Panc1 (cell line): ENCODE measurements at regions not wholly inside any gene's neighbourhood (a gene's known extent, or its start where the extent isn't known, plus 50 kb on each side); places are given as distances from the start of the nearest gene placed in this dataset.

Experiments
- ATAC-seq: fragments of 200-7000 bp; cut with Tn5 transposase; 2 replicates; pipeline ENCODE4 v1.9.1; 2020; ENCODE audit warnings: mild to moderate bottlenecking, moderate library complexity
- BruUV-seq: library from RNA; stranded (reverse); fragments of 400-500 nt; replicated peaks from 2 replicates; lab custom pipeline; 2021; lab: Mats Ljungman, UMichigan
- CTCF ChIA-PET: fragments of 300-600 bp; sonication (Branson Sonifier 250); formaldehyde crosslinking; loops from one replicate; lab custom pipeline; 2022; ENCODE audit warnings: antibody characterized with exemption; lab: Charles Lee
- POLR2A ChIA-PET: fragments of 300-600 bp; sonication (Branson Sonifier 250); formaldehyde crosslinking; loops from one replicate; lab custom pipeline; 2022; ENCODE audit warnings: antibody characterized with exemption; lab: Charles Lee
- DNase-seq: peaks from one replicate; pipeline ENCODE4 v3.0.0-alpha.2; 2010; ENCODE audit warnings: low read depth, low spot score
- H3K27ac ChIP-seq: 2 replicates; pipeline ENCODE4 v1.5.1; 2011; ENCODE audit warnings: mild to moderate bottlenecking, low read length, inconsistent platforms
- H3K27me3 ChIP-seq: fragments of 200-500 bp; sonication (Bioruptor generic); 2 replicates; pipeline ENCODE4 v1.6.0; 2014; ENCODE audit warnings: low read length, inconsistent platforms; ENCODE audit not compliant: control insufficient read depth, insufficient read depth
- H3K36me3 ChIP-seq: fragments of 200-500 bp; sonication (Bioruptor generic); 2 replicates; pipeline ENCODE4 v1.5.1; 2014; ENCODE audit warnings: inconsistent platforms, mild to moderate bottlenecking, low read length, moderate library complexity; ENCODE audit not compliant: control insufficient read depth, insufficient read depth
- H3K4me1 ChIP-seq: 2 replicates; pipeline ENCODE4 v1.5.1; 2011; ENCODE audit warnings: inconsistent platforms, mild to moderate bottlenecking, low read length, moderate library complexity; ENCODE audit not compliant: control insufficient read depth, insufficient read depth
- H3K4me3 ChIP-seq, 2 experiments: 2 replicates each; pipeline ENCODE4 v1.5.1; 2011 to 2012; ENCODE audit warnings: low read depth in 2 of 2, low read length in 2 of 2, mild to moderate bottlenecking in 2 of 2, inconsistent platforms in 1 of 2, moderate library complexity in 1 of 2
- H3K9me3 ChIP-seq: fragments of 200-500 bp; sonication (Bioruptor generic); 2 replicates; pipeline ENCODE4 v1.5.1; 2014; ENCODE audit warnings: low read depth, mild to moderate bottlenecking, inconsistent platforms, low read length, moderate library complexity; ENCODE audit not compliant: control insufficient read depth, insufficient read depth
- CTCF ChIP-seq: fragments of 450-650 bp; IDR thresholded peaks from 2 replicates; pipeline ENCODE4 v1.5.1; 2017; ENCODE audit warnings: mild to moderate bottlenecking
- POLR2AphosphoS5 ChIP-seq: IDR thresholded peaks from 2 replicates; pipeline ENCODE4 v1.6.1; 2012; ENCODE audit warnings: mild to moderate bottlenecking, low read depth, low read length, moderate library complexity
- SIN3A ChIP-seq: IDR thresholded peaks from 2 replicates; pipeline ENCODE4 v1.6.1; 2012; ENCODE audit warnings: low read depth, mild to moderate bottlenecking, low read length, moderate library complexity, borderline replicate concordance; ENCODE audit not compliant: insufficient read depth
- TCF7L2 ChIP-seq: IDR thresholded peaks from 2 replicates; pipeline ENCODE4 v1.6.1; 2011; ENCODE audit warnings: mild to moderate bottlenecking, low read depth, low read length, inconsistent platforms
- in situ Hi-C: cut with HindIII; loops from 2 replicates; pipeline ENCODE4 v1.10.0; 2016; ENCODE audit warnings: low sequenced_read_pairs, low pct_unique_long_range_greater_than_20kb
- intact Hi-C: fragments of 100-400 bp; cut with micrococcal nuclease; formaldehyde crosslinking; loops from one replicate; pipeline ENCODE4 v1.10.0; 2022; ENCODE audit not compliant: unreplicated experiment
- TF ChIP-seq, protein P1 (sequence below), 2 experiments: IDR thresholded peaks; 2 replicates each; pipeline ENCODE4 v1.6.1; 2011 to 2012; ENCODE audit warnings: low read depth in 2 of 2, control low read depth in 1 of 2, low read length in 1 of 2, mild to moderate bottlenecking in 1 of 2, moderate library complexity in 1 of 2; ENCODE audit not compliant: insufficient read depth in 1 of 2

- H3K4me3 ChIP-seq, result no peak overlapping the region
- ChIA-PET CTCF (interaction anchor here (0.7 kb wide), 1 partner anchor 120 kb away, joined by 3 read pairs; no protein-coding TSS in a partner anchor), POLR2A (no interaction called here)
- no peaks in the 10 kb centered on the region for H3K36me3 ChIP-seq
- TF ChIP-seq, protein P1, sequence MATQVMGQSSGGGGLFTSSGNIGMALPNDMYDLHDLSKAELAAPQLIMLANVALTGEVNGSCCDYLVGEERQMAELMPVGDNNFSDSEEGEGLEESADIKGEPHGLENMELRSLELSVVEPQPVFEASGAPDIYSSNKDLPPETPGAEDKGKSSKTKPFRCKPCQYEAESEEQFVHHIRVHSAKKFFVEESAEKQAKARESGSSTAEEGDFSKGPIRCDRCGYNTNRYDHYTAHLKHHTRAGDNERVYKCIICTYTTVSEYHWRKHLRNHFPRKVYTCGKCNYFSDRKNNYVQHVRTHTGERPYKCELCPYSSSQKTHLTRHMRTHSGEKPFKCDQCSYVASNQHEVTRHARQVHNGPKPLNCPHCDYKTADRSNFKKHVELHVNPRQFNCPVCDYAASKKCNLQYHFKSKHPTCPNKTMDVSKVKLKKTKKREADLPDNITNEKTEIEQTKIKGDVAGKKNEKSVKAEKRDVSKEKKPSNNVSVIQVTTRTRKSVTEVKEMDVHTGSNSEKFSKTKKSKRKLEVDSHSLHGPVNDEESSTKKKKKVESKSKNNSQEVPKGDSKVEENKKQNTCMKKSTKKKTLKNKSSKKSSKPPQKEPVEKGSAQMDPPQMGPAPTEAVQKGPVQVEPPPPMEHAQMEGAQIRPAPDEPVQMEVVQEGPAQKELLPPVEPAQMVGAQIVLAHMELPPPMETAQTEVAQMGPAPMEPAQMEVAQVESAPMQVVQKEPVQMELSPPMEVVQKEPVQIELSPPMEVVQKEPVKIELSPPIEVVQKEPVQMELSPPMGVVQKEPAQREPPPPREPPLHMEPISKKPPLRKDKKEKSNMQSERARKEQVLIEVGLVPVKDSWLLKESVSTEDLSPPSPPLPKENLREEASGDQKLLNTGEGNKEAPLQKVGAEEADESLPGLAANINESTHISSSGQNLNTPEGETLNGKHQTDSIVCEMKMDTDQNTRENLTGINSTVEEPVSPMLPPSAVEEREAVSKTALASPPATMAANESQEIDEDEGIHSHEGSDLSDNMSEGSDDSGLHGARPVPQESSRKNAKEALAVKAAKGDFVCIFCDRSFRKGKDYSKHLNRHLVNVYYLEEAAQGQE (IDR thresholded peaks at IDR 0.05; ENCODE audit: insufficient read depth in 1 of 2, low read depth in 2 of 2, low read length in 1 of 2), result no peak
- TF ChIP-seq CTCF (no peak), SIN3A (no peak), TCF7L2 (no peak), POLR2AphosphoS5 (no peak)
- ATAC-seq (no peak), DNase-seq (no peak)
- no peak overlapping the region for H3K27ac ChIP-seq
- no peaks in the 10 kb centered on the region for H3K4me1 ChIP-seq
- H3K9me3 ChIP-seq, result no peaks in the 10 kb centered on the region
- H3K27me3 ChIP-seq, result peaks cover 6% of the 10 kb centered on the region; the same call in 1 of the 2 replicates
- in situ Hi-C loops (no loop called here), intact Hi-C loops (no loop called here)
- no TSS peak for BruUV-seq
Measured at GRCh38 chr10:125415006-125415633, 254.8 kb upstream of the CTBP2 start.

DNA sequence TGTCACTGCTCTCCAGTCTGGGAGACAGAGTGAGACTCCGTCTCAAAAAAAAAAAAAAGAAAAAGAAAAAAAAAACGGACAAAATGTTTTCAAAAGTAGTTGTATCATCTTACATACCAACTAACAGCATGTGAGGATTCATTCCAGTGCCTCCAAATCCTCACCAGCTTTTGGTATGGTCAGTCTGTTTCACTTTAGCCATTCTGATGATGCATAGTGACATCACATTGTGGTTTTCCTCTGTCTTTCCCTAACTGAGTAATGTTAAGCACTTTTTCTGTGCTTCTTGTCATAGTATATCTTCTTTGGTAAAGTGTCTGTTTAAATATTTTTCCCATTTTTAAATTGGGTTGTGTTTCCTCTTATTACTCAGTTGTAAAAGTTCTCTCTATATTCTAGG lies 251.4 kb upstream of the CTBP2 start:
- Histone ChIP-seq H3K27ac (no peak overlapping the region), H3K27me3 (peaks cover 9% of the 10 kb centered on the region), H3K4me3 (no peak overlapping the region), H3K4me1 (no peaks in the 10 kb centered on the region), H3K36me3 (no peaks in the 10 kb centered on the region), H3K9me3 (no peaks in the 10 kb centered on the region)
- in situ Hi-C loops, result no loop called here
- TF ChIP-seq TCF7L2 (no peak), POLR2AphosphoS5 (no peak), SIN3A (no peak), CTCF (no peak)
- TF ChIP-seq, protein P1 (IDR thresholded peaks at IDR 0.05; ENCODE audit: insufficient read depth in 1 of 2, low read depth in 2 of 2, low read length in 1 of 2), result no peak
- no TSS peak for BruUV-seq
- POLR2A ChIA-PET, result no interaction called here
- intact Hi-C loops, result no loop called here
- DNase-seq, result peak; percentile 5
- CTCF ChIA-PET, result no interaction called here
- ATAC-seq, result no peak
